GM18861 (cell line): ENCODE measurements at regions not wholly inside any gene's neighbourhood (a gene's known extent, or its start where the extent isn't known, plus 50 kb on each side); places are given as distances from the start of the nearest gene placed in this dataset.

ENCODE experiments used
- ATAC-seq: cut with Tn5 transposase; IDR thresholded peaks from one replicate; pipeline ENCODE4 v1.9.1; 2021; ENCODE audit not compliant: unreplicated experiment

- ATAC-seq = no peak
Measured at GRCh38 chr6:12421596-12421995, 131.4 kb downstream of the EDN1 start.

DNA sequence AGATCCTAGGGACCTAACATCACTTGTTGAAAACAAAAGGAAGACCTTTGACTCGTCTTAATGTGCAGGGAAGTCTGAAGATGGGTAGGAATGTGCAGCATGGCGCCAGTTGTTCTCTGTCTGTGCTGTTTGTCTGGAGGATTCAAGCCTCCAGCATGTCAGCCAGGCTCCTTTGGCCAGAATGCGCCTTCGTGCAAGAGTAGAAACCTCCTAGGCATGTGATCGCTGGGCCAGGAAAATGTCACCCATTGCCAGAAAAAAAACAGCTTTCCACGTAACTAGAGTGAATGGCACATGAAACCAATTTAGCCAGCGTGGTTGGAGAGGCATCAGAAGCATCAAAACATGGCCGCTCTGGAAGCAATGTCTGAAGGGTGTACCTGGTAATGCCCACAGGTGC lies 132.7 kb downstream of the EDN1 start:
- ATAC-seq = no peak

- no peak for ATAC-seq
Measured at GRCh38 chr6:12423832-12424231, 133.7 kb downstream of the EDN1 start.

DNA sequence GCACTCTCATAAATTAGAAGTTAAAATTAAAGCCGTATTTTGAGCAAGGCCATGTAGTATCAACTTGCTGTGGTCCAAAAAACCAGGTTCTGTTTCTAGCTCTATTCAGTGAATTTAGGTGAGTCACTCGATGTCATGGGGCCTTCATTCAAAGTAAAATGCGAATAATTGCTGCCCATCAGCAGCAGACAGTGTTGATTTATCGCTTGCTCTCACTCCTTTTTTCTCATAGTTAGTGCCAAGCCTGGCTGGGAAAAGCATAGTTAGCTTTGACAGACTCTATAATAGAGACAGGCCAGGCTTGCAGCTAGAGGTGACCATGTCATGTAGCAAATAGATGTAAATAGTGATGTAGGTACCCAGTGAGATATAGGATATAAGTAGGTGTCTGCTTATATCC lies 136.0 kb downstream of the EDN1 start:
- ATAC-seq = no peak

DNA sequence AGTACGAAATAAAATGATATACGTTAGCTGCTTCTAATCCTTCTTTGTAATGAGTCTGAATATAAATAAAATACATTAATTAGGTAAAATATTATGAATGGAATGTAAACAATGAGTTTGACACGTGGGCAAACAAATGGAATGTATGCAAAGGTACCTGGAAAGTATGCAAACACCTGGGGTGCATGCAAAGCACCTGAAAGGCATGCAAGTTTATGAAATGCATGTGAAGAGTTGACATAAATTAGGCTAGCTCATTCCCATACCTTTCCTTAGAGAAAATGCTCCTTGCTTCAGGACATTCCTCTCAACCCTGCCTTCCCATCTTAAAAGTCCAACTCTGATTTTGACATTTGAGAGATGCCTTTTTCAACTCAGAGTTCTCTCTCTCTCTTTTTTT lies 140.9 kb downstream of the EDN1 start:
- no peak for ATAC-seq

GRCh38 chr6:12436224-12436623 lies 146.1 kb downstream of the EDN1 start:
- ATAC-seq = no peak

GRCh38 chr6:12436683-12437082 lies 146.5 kb downstream of the EDN1 start:
- ATAC-seq = no peak

DNA sequence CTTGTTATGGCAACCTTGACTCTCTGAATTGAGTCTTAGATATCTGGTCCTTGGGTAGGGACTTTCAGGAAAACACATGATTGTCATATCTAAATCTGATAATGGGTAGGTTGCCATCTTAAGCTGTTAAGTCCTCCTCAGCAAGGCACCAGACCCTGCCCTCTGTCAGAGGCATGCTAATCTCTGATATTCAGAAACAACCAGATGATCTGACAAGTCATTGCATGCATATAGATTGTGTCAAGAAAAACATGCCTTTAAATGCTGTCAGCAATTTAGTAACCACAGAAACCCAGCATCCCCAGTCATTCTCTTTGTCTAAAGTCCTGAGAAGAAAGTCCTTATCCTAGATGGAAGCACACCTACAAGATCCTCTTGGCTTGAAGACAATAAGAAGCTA lies 149.1 kb downstream of the EDN1 start:
- no peak for ATAC-seq

DNA sequence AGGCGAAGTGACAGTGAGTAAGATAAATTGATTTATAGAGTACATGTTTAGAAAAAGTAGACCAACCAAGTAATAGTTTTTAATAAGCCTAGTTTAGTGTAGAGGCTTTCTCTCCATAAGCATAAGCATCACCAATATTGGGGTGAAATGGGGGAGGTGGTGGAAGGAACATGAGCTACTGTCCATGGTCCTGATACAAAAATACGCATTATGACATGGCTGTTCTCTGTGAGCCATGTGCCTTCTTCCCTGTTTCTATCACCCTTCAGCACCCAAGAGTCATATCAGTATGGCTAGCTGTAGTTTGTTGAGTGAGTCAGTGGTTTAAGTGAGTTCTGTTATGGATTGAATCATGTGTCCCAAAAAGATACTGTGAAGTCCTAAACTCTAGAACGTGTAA lies 150.8 kb downstream of the EDN1 start:
- no peak for ATAC-seq

DNA sequence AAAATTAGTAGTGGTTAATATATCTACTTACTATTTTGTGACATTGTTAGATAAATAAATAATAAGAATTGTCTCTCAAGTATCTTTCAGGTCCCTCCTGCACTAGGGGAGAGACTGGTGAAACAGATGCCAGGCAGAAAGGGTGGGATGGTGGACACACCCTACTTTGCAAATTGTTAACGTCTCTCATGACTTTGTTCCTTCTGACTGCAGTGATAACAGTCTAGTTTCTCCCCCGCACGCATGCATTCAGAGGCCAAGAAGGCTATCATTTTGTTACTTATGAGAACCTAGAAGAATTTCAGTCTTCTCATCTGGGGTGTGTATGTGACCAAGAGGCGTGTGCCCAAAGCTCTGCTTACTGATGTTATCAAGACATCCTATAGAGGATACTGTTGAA lies 152.3 kb downstream of the EDN1 start:
- ATAC-seq = no peak

DNA sequence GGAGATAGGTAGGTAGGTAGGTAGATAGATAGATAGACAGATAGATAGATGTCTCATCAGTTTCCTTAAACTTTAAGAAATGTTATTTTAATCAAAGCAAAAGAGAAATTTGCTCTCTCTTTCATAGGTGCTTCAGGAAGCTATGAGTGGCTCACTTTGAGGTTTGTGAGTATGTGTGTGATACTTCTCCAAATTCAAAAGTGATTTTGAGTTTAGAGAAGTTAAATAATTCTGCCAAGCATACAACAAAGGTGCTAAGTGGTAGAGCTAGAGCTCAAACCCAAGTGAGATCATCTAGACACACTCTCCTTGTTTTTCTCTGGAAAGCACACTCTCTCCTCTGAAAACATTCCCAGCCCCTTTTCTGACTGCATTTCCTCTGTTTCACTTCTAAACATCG lies 156.2 kb downstream of the EDN1 start:
- no peak for ATAC-seq

GRCh38 chr6:12449447-12449846 lies 159.3 kb downstream of the EDN1 start:
- no peak for ATAC-seq

GRCh38 chr6:12450467-12450866 lies 160.3 kb downstream of the EDN1 start:
- ATAC-seq = no peak

DNA sequence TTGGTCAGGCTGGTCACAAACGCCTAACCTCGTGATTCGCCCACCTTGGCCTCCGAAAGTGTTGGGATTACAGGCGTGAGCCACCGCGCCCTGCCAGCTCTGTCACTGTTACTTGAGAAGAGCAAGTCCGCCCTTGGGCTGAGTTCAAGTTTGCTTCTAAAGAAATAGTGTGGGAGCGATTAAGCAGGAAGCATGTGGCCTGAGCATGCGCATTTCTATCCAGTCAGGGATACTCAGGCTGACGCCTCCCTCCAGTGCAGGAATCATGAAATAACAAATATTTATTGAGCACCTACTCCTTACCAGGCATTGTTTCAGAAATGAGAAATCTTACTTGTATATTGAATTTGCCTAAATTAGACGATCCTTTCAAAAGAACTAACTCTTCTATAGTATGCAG lies 166.2 kb downstream of the EDN1 start:
- ATAC-seq = no peak

- ATAC-seq = no peak
Measured at GRCh38 chr6:12457094-12457493, 166.9 kb downstream of the EDN1 start.

DNA sequence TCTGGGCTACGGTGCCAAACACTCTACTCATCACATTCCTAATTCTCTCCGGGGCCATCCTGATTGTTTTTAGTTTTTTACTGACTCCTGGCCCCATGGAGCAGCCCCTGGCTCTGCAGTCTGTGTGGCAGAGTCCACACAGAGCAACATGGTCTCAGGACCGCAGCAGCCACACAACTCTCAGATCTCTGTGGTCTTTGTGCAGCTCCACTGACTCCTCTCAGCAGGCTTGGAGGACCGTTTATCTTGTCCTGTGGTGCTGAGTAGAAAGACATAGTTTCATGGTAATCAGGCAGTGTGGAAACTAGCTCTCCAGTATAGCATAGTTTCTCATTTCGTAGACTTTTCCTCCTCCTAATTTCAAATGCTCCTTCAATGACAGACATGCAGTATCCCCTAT lies 168.4 kb downstream of the EDN1 start:
- ATAC-seq = no peak

- ATAC-seq = no peak
Measured at GRCh38 chr6:12459945-12460661, 169.9 kb downstream of the EDN1 start.

GRCh38 chr6:12467706-12468670 lies 177.8 kb downstream of the EDN1 start:
- ATAC-seq = no peak

DNA sequence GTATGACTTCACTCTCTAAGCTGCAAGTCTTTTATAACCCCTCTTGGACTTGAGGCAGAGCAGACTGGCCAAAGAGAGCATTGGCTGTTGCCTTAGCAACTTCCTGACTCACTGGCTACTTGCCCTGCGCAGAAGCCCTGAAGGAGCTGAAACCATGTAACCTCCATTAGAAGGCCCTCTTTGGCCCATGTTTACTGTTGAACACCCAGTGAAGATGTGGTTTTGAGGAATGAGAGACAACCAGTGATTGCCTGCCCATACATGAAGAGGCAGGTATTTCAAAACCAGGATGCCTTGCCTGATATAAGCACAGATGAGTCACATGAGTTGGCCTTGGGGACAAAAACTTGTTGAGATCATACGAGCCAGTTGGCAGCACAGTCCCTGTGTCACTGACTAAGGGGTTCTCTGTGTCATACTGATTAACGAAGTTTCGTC lies 182.5 kb downstream of the EDN1 start:
- no peak for ATAC-seq

DNA sequence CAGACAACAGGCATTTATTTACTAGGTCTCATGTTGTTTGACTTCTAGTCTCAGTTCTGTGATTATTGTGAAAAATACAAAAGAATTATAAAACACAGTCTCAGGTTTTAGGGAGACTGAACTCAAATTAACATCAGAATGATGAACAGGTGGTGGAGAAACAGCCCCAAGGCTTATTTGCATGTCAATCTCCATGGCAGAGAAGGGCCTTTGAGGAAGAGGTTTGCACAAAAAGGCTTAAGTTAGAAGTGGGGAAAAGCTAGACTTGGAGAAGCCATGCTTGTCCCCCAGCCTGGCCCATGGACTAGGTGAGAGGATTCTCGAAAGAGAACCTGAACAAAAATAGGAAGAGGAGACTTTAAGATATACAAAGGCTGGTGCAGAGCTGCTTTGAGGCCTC lies 183.3 kb downstream of the EDN1 start:
- no peak for ATAC-seq

DNA sequence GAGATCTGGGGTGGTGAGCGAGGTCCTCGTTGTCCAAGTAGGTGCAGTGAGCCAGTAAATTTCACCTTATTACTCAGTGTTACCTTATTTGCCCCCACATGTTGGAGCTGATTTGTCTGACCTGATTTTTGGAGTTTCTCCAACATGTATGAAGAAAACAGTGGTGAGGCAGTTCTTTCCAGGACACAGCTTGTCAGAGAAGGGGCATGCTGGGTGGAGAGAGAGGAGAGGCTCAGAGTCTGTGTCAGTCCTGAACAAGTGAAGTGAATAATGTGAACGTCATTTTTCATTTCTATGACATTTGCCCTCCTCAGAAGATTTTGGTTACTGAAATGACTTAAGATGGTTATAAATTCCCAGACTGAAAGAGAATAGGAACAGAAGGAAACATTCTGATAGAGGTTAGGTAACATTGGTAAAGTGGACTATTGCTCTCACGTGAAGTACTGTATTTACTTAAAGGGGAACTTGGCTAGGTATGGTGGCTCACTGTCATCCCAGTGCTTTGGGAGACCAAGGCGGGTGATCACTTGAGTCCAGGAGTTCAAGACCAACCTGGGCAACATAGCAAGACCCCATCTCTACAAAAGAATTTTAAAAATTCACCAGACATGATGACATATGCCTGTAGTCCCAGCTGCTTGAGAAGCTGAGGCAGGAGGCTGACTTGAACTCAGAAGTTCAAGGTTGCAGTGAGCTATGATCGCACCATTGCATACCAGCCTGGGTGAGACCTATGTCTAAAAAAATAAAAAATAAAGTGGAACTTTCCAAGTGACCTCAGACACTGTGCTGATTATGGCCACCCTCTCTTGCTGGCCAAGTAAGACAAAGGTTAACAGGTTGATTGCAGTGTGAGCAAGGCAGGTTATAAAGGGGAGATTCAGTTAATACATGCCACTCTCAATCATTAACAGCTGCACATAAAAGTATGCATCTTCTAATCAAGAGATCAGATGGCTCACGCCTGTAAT lies 184.3 kb downstream of the EDN1 start:
- ATAC-seq = no peak
